ENCODE measurements at regions not wholly inside any gene's neighbourhood (a gene's known extent, or its start where the extent isn't known, plus 50 kb on each side); places are given as distances from the start of the nearest gene placed in this dataset.

DNA sequence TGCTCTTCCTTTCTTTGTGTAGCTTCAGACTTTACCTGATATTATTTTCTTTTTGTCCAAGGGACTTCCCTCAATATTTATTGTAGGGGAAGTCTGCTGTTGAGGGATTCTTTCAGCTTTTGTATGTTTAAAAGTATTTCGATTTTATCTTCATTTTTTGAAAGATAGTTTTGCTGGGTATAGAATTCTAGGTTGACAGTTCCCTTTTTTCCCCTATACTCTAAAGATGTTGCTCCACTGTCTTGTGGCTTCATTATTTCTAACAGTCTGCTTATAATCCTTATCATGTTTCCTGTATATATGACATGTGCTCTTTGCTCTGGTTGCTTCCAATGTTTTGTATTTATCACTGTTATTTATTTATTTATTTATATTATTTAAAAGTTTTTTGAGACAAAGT is 57.3 kb downstream of the CYTL1 start:
- intact Hi-C loops (cut with DNase I): no loop called here
- no peak for TF ChIP-seq CTCF (IDR thresholded peaks at IDR 0.05; ENCODE audit: borderline replicate concordance, extremely low read depth, insufficient read depth)
- FAIRE-seq (no peak), DNase-seq (no peak)
- H3K9me3 ChIP-seq (ENCODE audit: control insufficient read depth in 2 of 3, insufficient read depth in 1 of 3, low read length in 3 of 3): peaks cover 0 to 18% (median 5%) of the 10 kb centered on the region in 3 donors
- H3K4me3 ChIP-seq (ENCODE audit: low read length in 3 of 3): no peak overlapping the region
- no peaks in the 10 kb centered on the region for H3K36me3 ChIP-seq (ENCODE audit: control insufficient read depth in 2 of 3, insufficient read depth in 3 of 3, low read length in 3 of 3)
- no peak overlapping the region for H3K9ac ChIP-seq (ENCODE audit: low read length in 3 of 3)
- H3K27ac ChIP-seq (ENCODE audit: low read depth in 2 of 2, low read length in 2 of 2): no peak overlapping the region
- no peaks in the 10 kb centered on the region for H3K4me1 ChIP-seq (ENCODE audit: control insufficient read depth in 2 of 3, insufficient read depth in 2 of 3, low read depth in 1 of 3, low read length in 3 of 3)
- no peaks in the 10 kb centered on the region for H3K27me3 ChIP-seq (ENCODE audit: control insufficient read depth, insufficient read depth, low read length)

- Histone ChIP-seq H3K9me3 (ENCODE audit: control insufficient read depth in 2 of 3, insufficient read depth in 1 of 3, low read length in 3 of 3) (peaks cover 0 to 18% (median 5%) of the 10 kb centered on the region in 3 donors), H3K9ac (ENCODE audit: low read length in 3 of 3) (no peak overlapping the region), H3K4me3 (ENCODE audit: low read length in 3 of 3) (no peak overlapping the region), H3K4me1 (ENCODE audit: control insufficient read depth in 2 of 3, insufficient read depth in 2 of 3, low read depth in 1 of 3, low read length in 3 of 3) (no peaks in the 10 kb centered on the region), H3K36me3 (ENCODE audit: control insufficient read depth in 2 of 3, insufficient read depth in 3 of 3, low read length in 3 of 3) (no peaks in the 10 kb centered on the region), H3K27ac (ENCODE audit: low read depth in 2 of 2, low read length in 2 of 2) (no peak overlapping the region), H3K27me3 (ENCODE audit: control insufficient read depth, insufficient read depth, low read length) (no peaks in the 10 kb centered on the region)
- FAIRE-seq: no peak
- no peak for TF ChIP-seq CTCF (IDR thresholded peaks at IDR 0.05; ENCODE audit: borderline replicate concordance, extremely low read depth, insufficient read depth)
- no peak for DNase-seq
- intact Hi-C loops (cut with DNase I): no loop called here
Observed at GRCh38 chr4:4962928-4963327, 56.3 kb downstream of the CYTL1 start.

All from kidney (tissue), 13 donors.